HG03103 (cell line): ENCODE measurements at regions not wholly inside any gene's neighbourhood (a gene's known extent, or its start where the extent isn't known, plus 50 kb on each side); places are given as distances from the start of the nearest gene placed in this dataset.

Experiments
- ATAC-seq: cut with Tn5 transposase; IDR thresholded peaks from one replicate; pipeline ENCODE4 v1.9.1; 2021; ENCODE audit warnings: low read depth; ENCODE audit not compliant: unreplicated experiment

DNA sequence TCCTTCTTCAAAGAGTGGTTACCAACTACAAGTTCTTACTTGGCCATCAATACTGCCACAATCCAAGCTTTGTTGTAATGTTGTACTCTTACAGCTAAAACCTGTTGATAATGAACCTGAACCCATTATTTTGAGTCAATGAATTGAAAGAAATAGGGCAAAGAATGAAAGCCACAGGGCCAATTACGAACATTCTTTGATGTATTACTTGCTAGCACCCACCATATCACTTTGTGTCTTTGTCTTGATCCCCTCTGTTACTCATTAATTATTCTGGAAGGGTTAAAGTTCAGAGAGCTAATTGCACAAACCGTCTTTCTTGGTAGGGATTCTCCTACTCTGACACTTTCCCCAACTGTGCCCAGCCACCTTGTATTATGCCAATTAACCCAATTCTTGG is 53.2 kb upstream of the TFEC start:
- ATAC-seq = no peak

DNA sequence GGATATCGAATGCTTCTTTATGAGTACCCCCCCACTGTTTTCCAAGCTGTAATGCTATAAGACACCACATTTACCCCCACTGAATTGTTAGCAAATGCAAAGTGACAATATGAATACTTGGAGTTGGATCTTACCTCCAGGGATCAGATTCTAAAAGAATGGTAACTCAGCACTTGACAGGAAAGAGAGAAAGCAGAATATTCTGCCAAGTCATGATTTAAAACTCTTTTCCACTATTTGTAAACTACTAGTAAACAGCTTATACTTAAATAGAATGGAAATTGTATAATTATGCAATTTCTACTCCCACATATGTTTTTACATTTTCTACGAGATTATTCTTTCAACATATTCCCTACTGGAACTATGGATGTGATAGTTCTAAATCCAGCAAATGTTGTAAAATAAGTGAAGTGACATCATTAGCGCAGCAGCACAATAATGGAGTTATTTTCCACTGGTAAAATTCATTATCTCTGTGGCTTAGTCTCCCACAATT is 56.0 kb upstream of the TFEC start:
- no peak for ATAC-seq

DNA sequence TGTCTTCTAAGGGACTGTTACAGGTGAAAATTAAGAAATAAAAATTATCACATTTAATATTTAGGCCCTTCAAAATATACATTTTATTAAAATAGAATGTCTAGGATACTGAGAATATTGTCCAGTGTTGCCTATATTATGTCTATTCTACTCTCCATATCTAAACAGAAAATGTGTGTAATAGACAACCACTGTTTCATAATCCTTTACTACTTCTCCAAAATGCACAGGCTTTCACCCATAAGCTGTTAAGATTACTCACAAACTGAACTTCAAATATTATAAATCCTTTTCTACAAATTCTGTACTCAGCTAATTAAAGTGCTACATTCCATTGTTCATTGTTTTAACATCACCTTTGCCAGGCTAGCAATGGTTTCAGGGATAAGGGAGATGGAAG is 56.7 kb upstream of the TFEC start:
- no peak for ATAC-seq

- no peak for ATAC-seq
These were observed 57.4 kb upstream of the TFEC start for GRCh38 chr7:116087984-116088383.

- no peak for ATAC-seq
These were observed 58.7 kb upstream of the TFEC start for GRCh38 chr7:116089293-116089692.

GRCh38 chr7:116093516-116094301 is 63.1 kb upstream of the TFEC start:
- ATAC-seq = no peak

- no peak for ATAC-seq
These were observed 64.8 kb upstream of the TFEC start for GRCh38 chr7:116095396-116095795.

DNA sequence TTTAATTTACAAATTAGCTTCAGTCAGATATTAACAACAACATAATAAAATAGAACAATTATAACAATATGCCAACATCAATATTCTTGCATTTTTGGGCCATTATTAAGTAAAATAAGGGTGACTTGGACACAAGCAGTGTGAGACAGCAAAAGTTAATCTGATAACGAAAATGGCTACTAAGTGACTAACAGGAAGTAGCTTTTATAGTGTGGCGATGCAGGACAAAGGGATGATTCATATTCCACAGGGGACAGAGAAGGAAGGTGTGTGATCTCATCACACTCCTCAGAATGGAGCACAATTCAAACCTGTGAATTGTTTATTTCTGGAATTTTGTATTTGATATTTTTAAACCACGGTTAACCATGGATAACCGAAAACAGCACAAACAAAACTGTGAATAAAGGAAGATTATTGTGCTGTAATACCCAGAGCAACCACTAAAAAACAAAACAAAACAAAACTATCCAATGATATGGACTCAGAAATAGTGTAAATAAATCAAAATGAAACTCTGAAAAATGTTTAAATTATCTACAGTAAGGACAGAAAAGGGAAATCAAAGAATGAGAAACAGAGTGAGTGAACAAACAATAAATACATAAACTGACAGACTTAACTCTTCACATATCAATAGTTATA is 66.9 kb upstream of the TFEC start:
- ATAC-seq = no peak

GRCh38 chr7:116098175-116098574 is 67.6 kb upstream of the TFEC start:
- ATAC-seq = no peak

GRCh38 chr7:116100626-116101025 is 70.1 kb upstream of the TFEC start:
- no peak for ATAC-seq

GRCh38 chr7:116101704-116102103 is 71.1 kb upstream of the TFEC start:
- ATAC-seq = no peak

GRCh38 chr7:116111475-116111874 is 80.9 kb upstream of the TFEC start:
- peak; percentile 53 for ATAC-seq

DNA sequence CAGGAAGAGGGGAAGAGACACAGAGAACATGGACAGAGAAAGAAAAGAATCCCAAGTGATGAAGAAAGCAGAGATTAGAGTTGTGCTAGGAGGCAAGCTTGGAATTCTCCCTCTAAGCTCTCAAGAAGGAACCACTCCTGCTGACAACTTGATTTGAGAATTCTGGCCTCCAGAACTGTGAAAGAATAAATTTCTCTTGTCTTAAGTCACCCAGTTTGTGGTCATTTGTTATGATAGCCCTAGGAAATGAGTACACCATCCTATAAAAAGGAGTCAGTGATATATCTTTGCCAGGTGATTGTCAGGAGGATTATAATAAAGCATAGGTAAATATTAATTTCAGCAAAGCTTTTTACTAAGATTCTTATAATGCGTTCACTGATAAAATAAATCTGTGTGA is 82.7 kb upstream of the TFEC start:
- ATAC-seq = no peak

GRCh38 chr7:116120839-116121238 is 89.5 kb upstream of the TES start:
- no peak for ATAC-seq

GRCh38 chr7:116122972-116123595 is 87.3 kb upstream of the TES start:
- ATAC-seq = peak; percentile 57

GRCh38 chr7:116128139-116128538 is 82.2 kb upstream of the TES start:
- no peak for ATAC-seq

- ATAC-seq = no peak
These were observed 75.0 kb upstream of the TES start for GRCh38 chr7:116135306-116135705.

- peak; percentile 94 for ATAC-seq
These were observed 72.0 kb upstream of the TES start for GRCh38 chr7:116138202-116138801.

GRCh38 chr7:116139007-116139406 is 71.3 kb upstream of the TES start:
- no peak for ATAC-seq

DNA sequence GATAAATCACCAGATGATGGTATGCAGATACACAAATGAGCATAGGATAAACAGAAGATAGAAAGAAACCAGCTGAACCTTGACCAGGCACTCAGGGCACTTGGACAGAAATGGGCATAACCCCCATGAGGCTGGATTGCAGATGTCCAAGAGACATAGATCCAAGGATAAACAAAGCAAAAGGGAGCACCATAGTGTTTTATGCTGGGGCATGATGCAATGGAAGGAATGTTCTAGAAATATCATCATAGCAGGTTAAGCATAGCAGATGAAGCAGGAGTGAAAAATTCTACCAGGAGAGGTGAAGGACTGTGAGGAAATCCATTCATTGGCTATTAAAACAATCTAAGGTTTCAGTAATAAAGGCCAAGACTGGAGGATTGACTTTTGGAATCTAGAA is 70.5 kb upstream of the TES start:
- ATAC-seq = no peak

GRCh38 chr7:116142374-116142773 is 68.0 kb upstream of the TES start:
- no peak for ATAC-seq
